Lower leg skin (tissue), 4 donors: ENCODE measurements at regions not wholly inside any gene's neighbourhood (a gene's known extent, or its start where the extent isn't known, plus 50 kb on each side); places are given as distances from the start of the nearest gene placed in this dataset.

Experiments
- DNase-seq, 2 donors: peaks; one replicate each; pipeline ENCODE4 v3.0.0-alpha.2; 2019; ENCODE audit warnings: low spot score in 2 of 2
- H3K4me3 ChIP-seq: fragments of 200-600 bp; sonication (generic); 2 replicates; pipeline ENCODE4 v1.5.1; 2017; ENCODE audit warnings: mild to moderate bottlenecking, low read depth; ENCODE audit not compliant: poor library complexity, severe bottlenecking
- POLR2A ChIP-seq, 2 donors: fragments of 450-650 bp; IDR thresholded peaks; one replicate each; pipeline ENCODE4 v1.6.1; 2016 to 2017; ENCODE audit warnings: antibody characterized with exemption in 2 of 2, mild to moderate bottlenecking in 1 of 2, moderate library complexity in 1 of 2
- WGBS, 2 donors: methylation state at CpG; one replicate each; pipeline ENCODE4 v1.1.5; 2018; 5-methylcytosine and 5-hydroxymethylcytosine counted together
- intact Hi-C: fragments of 100-400 bp; cut with DNase I; formaldehyde crosslinking; loops from one replicate; pipeline ENCODE4 v1.15.0; 2023; ENCODE audit warnings: low total_unique reads
- TF ChIP-seq, protein P1 (sequence below), 3 donors: fragments of 450-650 bp; IDR thresholded peaks; one replicate each; pipeline ENCODE4 v1.5.1; 2016; ENCODE audit warnings: antibody characterized with exemption in 3 of 3, mild to moderate bottlenecking in 3 of 3, moderate library complexity in 2 of 3

DNA sequence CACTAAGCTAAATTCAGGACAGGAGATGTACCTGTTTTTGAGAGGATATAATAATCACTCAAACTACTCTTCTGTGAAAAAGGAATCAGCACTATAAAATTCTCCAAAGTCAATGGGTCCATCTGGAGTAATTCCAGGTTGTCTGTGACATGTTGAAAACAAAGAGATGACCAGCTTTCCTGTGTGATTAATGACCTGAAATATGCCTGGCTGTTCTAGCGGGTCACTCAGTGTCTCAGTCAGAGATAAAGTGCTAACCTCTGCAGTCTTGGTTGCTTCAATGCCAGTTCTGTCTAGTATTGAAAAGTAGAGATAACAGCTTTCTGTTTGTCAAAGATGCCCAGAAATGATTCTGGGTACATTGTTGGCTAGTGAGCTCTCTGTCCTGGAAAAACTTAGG, 722.6 kb upstream of the TENM4 start:
- no peak for DNase-seq
- WGBS, 2 donors: 91% methylated on average over 1 of the region's 1 CpG
- no peak overlapping the region for H3K4me3 ChIP-seq
- TF ChIP-seq, protein P1, sequence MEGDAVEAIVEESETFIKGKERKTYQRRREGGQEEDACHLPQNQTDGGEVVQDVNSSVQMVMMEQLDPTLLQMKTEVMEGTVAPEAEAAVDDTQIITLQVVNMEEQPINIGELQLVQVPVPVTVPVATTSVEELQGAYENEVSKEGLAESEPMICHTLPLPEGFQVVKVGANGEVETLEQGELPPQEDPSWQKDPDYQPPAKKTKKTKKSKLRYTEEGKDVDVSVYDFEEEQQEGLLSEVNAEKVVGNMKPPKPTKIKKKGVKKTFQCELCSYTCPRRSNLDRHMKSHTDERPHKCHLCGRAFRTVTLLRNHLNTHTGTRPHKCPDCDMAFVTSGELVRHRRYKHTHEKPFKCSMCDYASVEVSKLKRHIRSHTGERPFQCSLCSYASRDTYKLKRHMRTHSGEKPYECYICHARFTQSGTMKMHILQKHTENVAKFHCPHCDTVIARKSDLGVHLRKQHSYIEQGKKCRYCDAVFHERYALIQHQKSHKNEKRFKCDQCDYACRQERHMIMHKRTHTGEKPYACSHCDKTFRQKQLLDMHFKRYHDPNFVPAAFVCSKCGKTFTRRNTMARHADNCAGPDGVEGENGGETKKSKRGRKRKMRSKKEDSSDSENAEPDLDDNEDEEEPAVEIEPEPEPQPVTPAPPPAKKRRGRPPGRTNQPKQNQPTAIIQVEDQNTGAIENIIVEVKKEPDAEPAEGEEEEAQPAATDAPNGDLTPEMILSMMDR (IDR thresholded peaks at IDR 0.05): no peak
- TF ChIP-seq POLR2A (IDR thresholded peaks at IDR 0.05): no peak
- intact Hi-C loops: no loop called here

DNA sequence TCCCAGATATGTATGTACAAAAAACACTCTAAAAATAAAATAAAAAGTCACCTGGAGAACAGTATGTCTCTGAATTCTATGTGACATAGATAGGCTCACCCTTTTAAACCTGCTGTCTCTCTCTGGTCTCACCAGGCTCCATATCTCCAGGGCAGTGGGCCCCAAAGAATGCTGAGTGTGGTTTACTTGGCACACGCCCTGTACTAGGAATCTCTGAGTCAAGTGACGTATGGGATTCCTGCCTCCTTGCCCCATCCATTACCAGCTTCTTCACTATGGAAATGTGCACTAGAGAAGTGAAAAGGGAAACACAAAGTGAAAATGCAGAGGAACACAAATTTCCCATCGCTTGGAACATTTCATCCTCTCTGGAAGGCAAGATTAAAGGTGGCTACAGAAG, 722.2 kb upstream of the TENM4 start:
- TF ChIP-seq POLR2A (IDR thresholded peaks at IDR 0.05): no peak
- TF ChIP-seq, protein P1 (IDR thresholded peaks at IDR 0.05): no peak
- WGBS, 2 donors: 82 to 92% methylated on average over 3 of the region's 3 CpGs
- DNase-seq: no peak
- intact Hi-C loops: no loop called here
- H3K4me3 ChIP-seq: no peak overlapping the region

DNA sequence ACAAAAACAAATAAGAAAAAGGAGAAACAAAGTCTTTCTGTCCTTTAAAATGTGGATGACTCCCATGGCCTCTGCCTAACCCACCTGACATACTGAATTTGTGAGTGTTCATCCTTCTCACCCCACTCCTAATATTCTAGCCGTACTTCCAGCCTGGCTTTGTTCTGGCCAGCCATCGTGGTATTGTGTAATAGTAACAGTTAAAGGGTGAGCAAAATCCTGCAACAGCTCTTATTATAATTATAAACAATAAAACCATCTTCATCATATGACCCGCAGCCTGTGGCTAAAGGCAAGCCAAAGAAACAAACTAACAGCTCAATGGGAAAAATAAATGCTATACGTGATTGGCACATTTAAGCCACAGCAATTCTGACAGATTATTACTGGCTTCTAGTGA, 721.6 kb upstream of the TENM4 start:
- no peak for DNase-seq
- no peak overlapping the region for H3K4me3 ChIP-seq
- 86 to 90% methylated on average over 4 of the region's 4 CpGs for WGBS, 2 donors
- TF ChIP-seq POLR2A (IDR thresholded peaks at IDR 0.05): no peak
- TF ChIP-seq, protein P1 (IDR thresholded peaks at IDR 0.05): no peak
- intact Hi-C loops: no loop called here

DNA sequence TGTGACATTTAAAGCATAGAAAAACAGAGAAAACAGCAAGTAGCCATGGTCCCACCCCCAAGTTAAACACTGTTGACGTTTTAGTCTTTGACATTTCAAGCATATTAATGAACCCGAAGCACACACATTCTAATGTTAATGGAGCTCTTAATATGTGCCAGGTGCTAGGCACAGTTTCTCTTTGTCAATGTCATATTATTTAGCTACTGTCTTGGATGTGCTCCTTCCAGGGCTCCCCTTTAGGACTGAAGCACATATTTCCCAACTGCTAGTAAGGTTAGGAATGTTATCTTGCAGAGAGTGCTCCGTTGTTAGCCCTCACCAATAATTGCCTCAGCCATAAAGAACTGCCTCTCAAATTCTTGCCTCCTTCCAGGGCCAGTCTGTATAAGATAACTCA, 716.6 kb upstream of the TENM4 start:
- intact Hi-C loops: no loop called here
- 46 to 53% methylated on average over 3 of the region's 3 CpGs for WGBS, 2 donors
- TF ChIP-seq POLR2A (IDR thresholded peaks at IDR 0.05): no peak
- TF ChIP-seq, protein P1 (IDR thresholded peaks at IDR 0.05): no peak
- DNase-seq: no peak
- H3K4me3 ChIP-seq: no peak overlapping the region

DNA sequence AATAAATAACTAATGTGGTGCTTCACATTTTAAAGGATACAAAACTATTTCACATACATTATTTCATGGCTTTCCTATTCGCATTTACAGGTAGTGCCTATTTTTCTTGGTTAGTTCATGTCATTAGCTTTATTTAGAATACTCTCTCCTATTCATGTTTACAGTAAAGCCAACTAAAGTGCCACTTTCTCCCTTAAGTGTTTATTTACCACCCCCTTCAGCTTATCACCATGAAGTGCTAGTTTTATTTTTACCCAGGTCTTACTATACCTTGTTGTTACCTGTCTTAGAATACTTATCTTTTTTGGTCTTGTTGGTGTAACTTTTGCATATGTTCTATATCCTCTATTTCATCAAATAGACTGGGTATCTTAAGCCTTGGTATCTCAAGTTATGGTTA, 715.2 kb upstream of the TENM4 start:
- DNase-seq: no peak
- intact Hi-C loops: no loop called here
- 94 to 97% methylated on average over 1 of the region's 1 CpG for WGBS, 2 donors
- no peak overlapping the region for H3K4me3 ChIP-seq
- TF ChIP-seq, protein P1 (IDR thresholded peaks at IDR 0.05): no peak
- no peak for TF ChIP-seq POLR2A (IDR thresholded peaks at IDR 0.05)

DNA sequence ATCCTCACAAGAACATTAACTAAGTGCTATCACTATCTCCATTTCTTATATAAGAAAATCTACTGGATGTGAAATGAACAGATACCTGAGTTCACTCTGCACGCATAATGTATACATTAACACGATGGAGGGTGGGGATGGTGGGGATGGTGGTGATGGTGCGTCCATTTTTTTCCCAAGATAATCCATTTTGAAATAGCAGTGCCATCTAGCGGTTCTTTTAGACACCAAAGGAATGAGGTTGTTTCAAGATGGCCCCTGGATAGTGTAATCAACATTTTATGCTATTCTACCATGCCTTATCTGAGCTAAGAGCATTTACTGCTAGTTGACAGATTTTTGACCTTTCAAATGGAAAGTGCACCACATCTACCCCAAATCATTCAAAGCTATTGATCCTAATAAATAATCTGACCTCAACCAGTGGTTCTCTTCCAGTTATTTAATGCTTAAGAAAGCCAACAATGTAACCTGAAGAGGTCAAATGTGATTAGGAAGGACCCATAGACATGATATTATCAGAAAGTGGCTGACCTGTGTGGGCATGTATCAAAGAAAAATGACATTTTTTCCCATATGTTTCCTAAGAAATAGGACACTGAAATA, 714.7 kb upstream of the TENM4 start:
- TF ChIP-seq, protein P1 (IDR thresholded peaks at IDR 0.05): no peak
- WGBS, 2 donors: 26 to 32% methylated on average over 4 of the region's 4 CpGs
- no peak for DNase-seq
- intact Hi-C loops: no loop called here
- no peak overlapping the region for H3K4me3 ChIP-seq
